B cell (primary cell): ENCODE measurements at regions not wholly inside any gene's neighbourhood (a gene's known extent, or its start where the extent isn't known, plus 50 kb on each side); places are given as distances from the start of the nearest gene placed in this dataset.

ENCODE experiments used
- ATAC-seq: fragments of 200-7000 bp; cut with Tn5 transposase; one replicate; pipeline ENCODE4 v1.10.0; 2021; ENCODE audit warnings: low read depth, mild to moderate bottlenecking, moderate number of reproducible peaks, moderate library complexity
- CTCF ChIA-PET: fragments of 350-600 bp; sonication (Branson Sonifier 250); formaldehyde crosslinking; loops from one replicate; lab custom pipeline; 2021; ENCODE audit warnings: antibody characterized with exemption, inconsistent platforms; lab: Charles Lee
- POLR2A ChIA-PET: fragments of 350-600 bp; sonication (Branson Sonifier 250); formaldehyde crosslinking; loops from one replicate; lab custom pipeline; 2021; ENCODE audit warnings: antibody characterized with exemption; lab: Charles Lee
- DNase-seq: peaks from one replicate; pipeline ENCODE4 v3.0.0; 2013
- H2AFZ ChIP-seq: 2 replicates; pipeline ENCODE4 v1.6.1; 2012; ENCODE audit warnings: mild to moderate bottlenecking, low read depth, low read length; ENCODE audit not compliant: insufficient read depth, poor library complexity, severe bottlenecking
- H3K27ac ChIP-seq, 2 donors: 1 replicate in 1 of 2; 2 replicates in 1 of 2; pipeline ENCODE4 v1.5.1; 2012 to 2013; ENCODE audit warnings: low read length in 2 of 2, mild to moderate bottlenecking in 2 of 2, moderate library complexity in 1 of 2
- H3K27me3 ChIP-seq, 4 experiments: fragments of 200-600 bp in 1 of 4; sonication (generic) in 1 of 4; replicated peaks in 1 of 4; 1 replicate in 2 of 4; 2 replicates in 2 of 4; pipeline versions ENCODE4 v1.6.1 to v1.7.0; 2013 to 2016; ENCODE audit warnings: low read length in 3 of 4, mild to moderate bottlenecking in 2 of 4, mixed read lengths in 1 of 4, moderate library complexity in 1 of 4; ENCODE audit not compliant: insufficient read depth in 4 of 4, control insufficient read depth in 3 of 4; ENCODE audit errors: control extremely low read depth in 1 of 4
- H3K36me3 ChIP-seq, 2 experiments: replicated peaks in 1 of 2; 1 replicate in 1 of 2; 2 replicates in 1 of 2; pipeline versions ENCODE4 v1.6.1 to v1.7.1; 2013; ENCODE audit warnings: low read length in 1 of 2; ENCODE audit not compliant: insufficient read depth in 2 of 2, control insufficient read depth in 1 of 2; ENCODE audit errors: control extremely low read depth in 1 of 2, extremely low read depth in 1 of 2
- H3K4me1 ChIP-seq, 2 donors: fragments of 200-600 bp in 1 of 2; sonication (generic) in 1 of 2; 1 replicate in 1 of 2; 2 replicates in 1 of 2; pipeline versions ENCODE4 v1.5.1 to v1.6.1; 2013 to 2017; ENCODE audit warnings: low read length in 2 of 2; ENCODE audit not compliant: control insufficient read depth in 2 of 2, insufficient read depth in 2 of 2
- H3K4me2 ChIP-seq: replicated peaks from 2 replicates; pipeline ENCODE3; 2012; ENCODE audit warnings: mild to moderate bottlenecking, low read depth, low read length; ENCODE audit not compliant: poor library complexity, severe bottlenecking
- H3K4me3 ChIP-seq, 5 experiments: fragments of 200-600 bp in 1 of 5; sonication (generic) in 1 of 5; 1 replicate in 3 of 5; 2 replicates in 2 of 5; pipeline versions ENCODE4 v1.5.1 to v1.7.0; 2011 to 2016; ENCODE audit warnings: low read length in 4 of 5, mild to moderate bottlenecking in 4 of 5, low read depth in 2 of 5, control low read depth in 1 of 5, moderate library complexity in 1 of 5; ENCODE audit not compliant: insufficient read depth in 1 of 5; ENCODE audit errors: control extremely low read depth in 1 of 5, extremely low read depth in 1 of 5
- H3K79me2 ChIP-seq: fragments of 200-600 bp; sonication (generic); one replicate; pipeline ENCODE4 v1.6.0; 2016; ENCODE audit warnings: low read length; ENCODE audit not compliant: control insufficient read depth, insufficient read depth
- H3K9ac ChIP-seq: fragments of 200-600 bp; sonication (generic); 2 replicates; pipeline ENCODE4 v1.6.1; 2017; ENCODE audit warnings: mild to moderate bottlenecking, low read length, moderate library complexity
- H3K9me3 ChIP-seq, 3 donors: one replicate each; pipeline versions ENCODE4 v1.6.1 to v1.7.1; 2013; ENCODE audit warnings: low read length in 2 of 3; ENCODE audit not compliant: control insufficient read depth in 2 of 3, insufficient read depth in 1 of 3; ENCODE audit errors: control extremely low read depth in 1 of 3
- H4K20me1 ChIP-seq: 2 replicates; pipeline ENCODE4 v1.6.0; 2012; ENCODE audit warnings: mild to moderate bottlenecking, low read length; ENCODE audit not compliant: insufficient read depth, control insufficient read depth, poor library complexity, severe bottlenecking
- H3K27ac Mint-ChIP-seq: one replicate; pipeline ENCODE4 v1.8.0; 2021; ENCODE audit warnings: mixed read lengths
- H3K27me3 Mint-ChIP-seq: one replicate; pipeline ENCODE4 v1.8.0; 2021; ENCODE audit warnings: mixed read lengths
- H3K4me1 Mint-ChIP-seq: one replicate; pipeline ENCODE4 v1.8.0; 2021; ENCODE audit warnings: mixed read lengths
- H3K4me3 Mint-ChIP-seq: one replicate; pipeline ENCODE4 v1.8.0; 2021; ENCODE audit warnings: mixed read lengths
- H3K9me3 Mint-ChIP-seq: one replicate; pipeline ENCODE4 v1.8.0; 2022; ENCODE audit warnings: mixed read lengths; ENCODE audit not compliant: insufficient read depth
- EZH2 ChIP-seq: IDR thresholded peaks from 2 replicates; pipeline ENCODE4 v1.6.1; 2012; ENCODE audit warnings: borderline replicate concordance, low read depth, mild to moderate bottlenecking, moderate library complexity, low read length; ENCODE audit not compliant: insufficient read depth, poor library complexity, severe bottlenecking
- WGBS: methylation state at CpG from one replicate; pipeline ENCODE4 v1.1.5; 2013; ENCODE audit warnings: missing lambda C conversion rate; ENCODE audit not compliant: insufficient coverage; 5-methylcytosine and 5-hydroxymethylcytosine counted together
- intact Hi-C: fragments of 100-400 bp; cut with micrococcal nuclease; formaldehyde crosslinking; loops from one replicate; pipeline ENCODE4 v1.10.0; 2022
- TF ChIP-seq, protein P1 (sequence below): fragments of 200-600 bp; IDR thresholded peaks from one replicate; pipeline ENCODE4 v1.8.0; 2022; ENCODE audit warnings: antibody characterized with exemption, mild to moderate bottlenecking

DNA sequence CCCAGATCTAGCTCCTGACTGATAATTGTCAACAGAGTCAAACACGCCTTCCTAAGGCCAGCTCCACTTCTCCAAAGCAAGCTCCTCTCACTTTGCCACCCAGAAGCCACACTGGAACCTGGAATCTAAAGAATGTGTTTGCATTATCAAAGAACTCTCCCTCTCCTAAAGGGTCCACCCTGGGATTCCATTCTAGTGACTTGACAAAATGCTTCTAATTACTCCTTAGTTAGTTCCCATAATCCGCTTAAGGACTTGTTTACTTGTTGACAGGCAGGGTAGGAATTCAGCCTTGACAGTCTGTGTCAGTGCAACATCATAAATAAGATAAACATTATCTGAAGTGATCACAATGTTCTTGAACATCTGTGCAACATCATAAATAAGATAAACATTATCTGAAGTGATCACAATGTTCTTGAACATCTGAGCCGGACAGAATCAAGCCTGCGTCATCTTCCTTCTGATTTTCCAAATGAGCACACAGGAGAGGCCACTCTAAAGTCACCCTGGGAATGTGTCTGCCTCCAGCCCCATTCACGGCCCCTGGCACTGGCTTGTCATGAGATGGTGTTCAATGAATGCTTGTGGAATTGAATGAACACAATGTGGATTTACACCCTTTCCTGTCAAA is 512.1 kb downstream of the IRS2 start:
- Histone ChIP-seq H3K27ac (no peak overlapping the region), H3K36me3 (no peaks in the 10 kb centered on the region), H3K4me2 (no peak overlapping the region), H3K4me1 (no peaks in the 10 kb centered on the region), H3K9me3 (no peaks in the 10 kb centered on the region), H3K27me3 (no peaks in the 10 kb centered on the region), H4K20me1 (no peaks in the 10 kb centered on the region), H3K4me3 (no peak overlapping the region), H2AFZ (no peak overlapping the region), H3K79me2 (no peaks in the 10 kb centered on the region), H3K9ac (no peak overlapping the region)
- no peak for TF ChIP-seq EZH2
- TF ChIP-seq, protein P1, sequence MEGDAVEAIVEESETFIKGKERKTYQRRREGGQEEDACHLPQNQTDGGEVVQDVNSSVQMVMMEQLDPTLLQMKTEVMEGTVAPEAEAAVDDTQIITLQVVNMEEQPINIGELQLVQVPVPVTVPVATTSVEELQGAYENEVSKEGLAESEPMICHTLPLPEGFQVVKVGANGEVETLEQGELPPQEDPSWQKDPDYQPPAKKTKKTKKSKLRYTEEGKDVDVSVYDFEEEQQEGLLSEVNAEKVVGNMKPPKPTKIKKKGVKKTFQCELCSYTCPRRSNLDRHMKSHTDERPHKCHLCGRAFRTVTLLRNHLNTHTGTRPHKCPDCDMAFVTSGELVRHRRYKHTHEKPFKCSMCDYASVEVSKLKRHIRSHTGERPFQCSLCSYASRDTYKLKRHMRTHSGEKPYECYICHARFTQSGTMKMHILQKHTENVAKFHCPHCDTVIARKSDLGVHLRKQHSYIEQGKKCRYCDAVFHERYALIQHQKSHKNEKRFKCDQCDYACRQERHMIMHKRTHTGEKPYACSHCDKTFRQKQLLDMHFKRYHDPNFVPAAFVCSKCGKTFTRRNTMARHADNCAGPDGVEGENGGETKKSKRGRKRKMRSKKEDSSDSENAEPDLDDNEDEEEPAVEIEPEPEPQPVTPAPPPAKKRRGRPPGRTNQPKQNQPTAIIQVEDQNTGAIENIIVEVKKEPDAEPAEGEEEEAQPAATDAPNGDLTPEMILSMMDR = no peak
- H3K9me3 Mint-ChIP-seq = no peaks in the 10 kb centered on the region
- intact Hi-C loops = no loop called here
- DNase-seq (no peak), ATAC-seq (no peak)
- no peak overlapping the region for H3K27ac Mint-ChIP-seq
- H3K4me3 Mint-ChIP-seq = no peak overlapping the region
- H3K4me1 Mint-ChIP-seq = no peaks in the 10 kb centered on the region
- no peaks in the 10 kb centered on the region for H3K27me3 Mint-ChIP-seq
- WGBS = 88% methylated on average over 3 of the region's 5 CpGs
- POLR2A ChIA-PET = no interaction called here
- CTCF ChIA-PET = no interaction called here

DNA sequence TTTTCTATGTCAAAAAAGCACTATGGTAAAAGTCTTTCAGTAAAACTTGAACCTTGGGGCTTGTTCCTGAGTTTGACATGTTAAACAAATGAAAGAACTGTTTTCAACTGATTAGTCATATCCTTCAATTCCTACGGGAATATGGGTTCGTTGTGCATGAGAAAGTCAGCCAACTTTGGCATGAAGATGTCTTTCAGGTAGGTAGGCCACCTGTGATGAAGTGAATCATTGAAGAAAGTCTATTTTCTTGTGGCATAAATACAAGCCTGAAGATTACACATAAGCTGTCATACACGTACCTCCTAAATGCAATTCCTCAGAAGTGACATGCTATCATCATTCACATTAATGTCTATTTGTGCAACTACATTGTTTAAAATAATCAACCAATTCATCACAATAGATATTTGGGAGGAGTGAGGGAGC is 513.0 kb downstream of the IRS2 start:
- DNase-seq (no peak), ATAC-seq (no peak)
- no peak overlapping the region for H3K27ac Mint-ChIP-seq
- no peaks in the 10 kb centered on the region for H4K20me1 ChIP-seq
- ChIA-PET CTCF (no interaction called here), POLR2A (no interaction called here)
- no peaks in the 10 kb centered on the region for H3K36me3 ChIP-seq
- H3K9me3 ChIP-seq = no peaks in the 10 kb centered on the region
- no peak for TF ChIP-seq EZH2
- TF ChIP-seq, protein P1 = no peak
- no peak overlapping the region for H3K4me3 ChIP-seq
- H3K27ac ChIP-seq = no peak overlapping the region
- H3K9ac ChIP-seq = no peak overlapping the region
- H3K9me3 Mint-ChIP-seq = no peaks in the 10 kb centered on the region
- H3K4me2 ChIP-seq = no peak overlapping the region
- no peaks in the 10 kb centered on the region for H3K79me2 ChIP-seq
- no peaks in the 10 kb centered on the region for H3K27me3 Mint-ChIP-seq
- no CpG with 5 or more reads among the region's 3 CpGs for WGBS
- no peaks in the 10 kb centered on the region for H3K27me3 ChIP-seq
- H3K4me1 Mint-ChIP-seq = no peaks in the 10 kb centered on the region
- no peak overlapping the region for H3K4me3 Mint-ChIP-seq
- intact Hi-C loops = no loop called here
- H3K4me1 ChIP-seq = no peaks in the 10 kb centered on the region
- H2AFZ ChIP-seq = no peak overlapping the region
